Breast epithelium (tissue), 3 donors: ENCODE measurements at regions not wholly inside any gene's neighbourhood (a gene's known extent, or its start where the extent isn't known, plus 50 kb on each side); places are given as distances from the start of the nearest gene placed in this dataset.

Experiments used
- CTCF ChIP-seq, 3 donors: fragments of 450-650 bp; IDR thresholded peaks; one replicate each; pipeline ENCODE4 v1.5.1; 2016 to 2017; ENCODE audit warnings: antibody characterized with exemption in 3 of 3, mild to moderate bottlenecking in 3 of 3, moderate library complexity in 3 of 3
- POLR2A ChIP-seq: fragments of 450-650 bp; IDR thresholded peaks from one replicate; pipeline ENCODE4 v1.6.1; 2016; ENCODE audit warnings: antibody characterized with exemption, mild to moderate bottlenecking, moderate library complexity

DNA sequence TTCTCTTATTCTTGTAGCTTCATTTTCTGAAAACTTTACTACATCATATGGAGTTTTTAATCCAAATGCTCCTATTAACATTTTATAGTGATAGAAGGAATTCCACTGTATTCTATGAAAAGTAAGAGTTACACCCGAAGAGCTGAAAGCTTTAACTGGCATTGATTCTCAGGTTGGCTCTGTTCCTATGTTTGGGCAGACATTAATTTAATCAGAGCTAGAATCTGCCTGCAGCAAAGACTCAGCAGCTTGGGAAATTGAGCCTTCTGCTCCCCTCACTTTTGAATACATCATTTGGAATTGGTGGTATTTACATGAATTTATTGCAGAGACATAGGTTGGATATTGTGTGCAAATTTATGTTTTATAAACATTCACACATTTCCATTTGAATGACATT lies 1494.7 kb downstream of the CDH8 start:
- no peak for TF ChIP-seq CTCF (IDR thresholded peaks at IDR 0.05)
- no peak for TF ChIP-seq POLR2A
